Adrenal gland (tissue), 9 donors: ENCODE measurements at regions not wholly inside any gene's neighbourhood (a gene's known extent, or its start where the extent isn't known, plus 50 kb on each side); places are given as distances from the start of the nearest gene placed in this dataset.

Experiments
- DNase-seq, 7 donors: peaks; one replicate each; pipeline ENCODE4 v3.0.0-alpha.2; 2019 to 2020
- H3K27ac ChIP-seq, 5 donors: fragments of 200-600 bp; sonication (generic) in 4 of 5; 1 replicate in 3 of 5; 2 replicates in 2 of 5; pipeline versions ENCODE4 v1.5.1 to v1.8.0; 2016 to 2020; ENCODE audit warnings: mild to moderate bottlenecking in 1 of 5
- H3K27me3 ChIP-seq: fragments of 200-600 bp; 2 replicates; pipeline ENCODE4 v1.8.0; 2021
- H3K36me3 ChIP-seq, 2 donors: fragments of 200-600 bp; replicated peaks in 1 of 2; 1 replicate in 1 of 2; 2 replicates in 1 of 2; pipeline versions ENCODE4 v1.5.1 to v1.8.0; 2018 to 2022
- H3K4me1 ChIP-seq, 2 donors: fragments of 200-600 bp; replicated peaks in 1 of 2; 1 replicate in 1 of 2; 2 replicates in 1 of 2; pipeline versions ENCODE4 v1.5.1 to v1.8.0; 2018 to 2021
- H3K4me3 ChIP-seq, 4 donors: fragments of 200-600 bp; sonication (generic) in 3 of 4; one replicate each; pipeline ENCODE4 v1.5.1; 2016 to 2018
- H3K9me3 ChIP-seq, 3 donors: fragments of 200-600 bp; sonication (generic) in 1 of 3; replicated peaks in 1 of 3; 1 replicate in 2 of 3; 2 replicates in 1 of 3; pipeline versions ENCODE4 v1.5.1 to v1.8.0; 2016 to 2021
- CTCF ChIP-seq, 6 experiments: fragments of 450-650 bp in 4 of 6; fragments of 200-600 bp in 2 of 6; sonication (generic) in 1 of 6; IDR thresholded peaks; 1 replicate in 5 of 6; 2 replicates in 1 of 6; pipeline versions ENCODE4 v1.5.1 to v1.8.0; 2016 to 2021; ENCODE audit warnings: antibody characterized with exemption in 6 of 6, mild to moderate bottlenecking in 2 of 6, moderate library complexity in 1 of 6
- POLR2A ChIP-seq, 2 donors: fragments of 450-650 bp; IDR thresholded peaks; one replicate each; pipeline ENCODE4 v1.6.1; 2017; ENCODE audit warnings: antibody characterized with exemption in 2 of 2, mild to moderate bottlenecking in 2 of 2, moderate library complexity in 1 of 2
- WGBS, 4 donors: extraction: QIAGEN DNeasy Blood & Tissue Kit in 2 of 4; methylation state at CpG; one replicate each; pipeline versions ENCODE4 v1.1.5 to v1.1.7; 2013 to 2017; 5-methylcytosine and 5-hydroxymethylcytosine counted together
- intact Hi-C, 2 donors: fragments of 100-400 bp; cut with DNase I; formaldehyde crosslinking; loops; one replicate each; pipeline versions ENCODE4 v1.14.1 to v1.15.0; 2022 to 2023
- donor health status: healthy with polysubstance abuse.
- donor health status: Bipolar disorder and iron deficiency.
- donor health status: DM: yes; HTN: yes; CAD: no.
- donor health status: DM: no; HTN: no; CAD: no.
- donor health status: DM: no; HTN: no; CAD: no.

GRCh38 chr2:128385365-128385764, 66.7 kb upstream of the HS6ST1 start:
- Histone ChIP-seq H3K9me3 (no peaks in the 10 kb centered on the region), H3K4me1 (no peaks in the 10 kb centered on the region), H3K27ac (no peak overlapping the region), H3K4me3 (no peak overlapping the region), H3K36me3 (no peaks in the 10 kb centered on the region), H3K27me3 (no peaks in the 10 kb centered on the region)
- TF ChIP-seq POLR2A (IDR thresholded peaks at IDR 0.05) (no peak), CTCF (IDR thresholded peaks at IDR 0.05) (no peak)
- intact Hi-C loops, result no loop called here
- no peak for DNase-seq
- 73 to 92% (median 89%) methylated on average over 3 to 7 of the region's 7 CpGs for WGBS, 4 donors

- intact Hi-C loops, result no loop called here
- no peak for DNase-seq
- 92 to 97% (median 96%) methylated on average over 14 of the region's 14 CpGs for WGBS, 4 donors
- Histone ChIP-seq H3K4me3 (no peak overlapping the region), H3K27me3 (no peaks in the 10 kb centered on the region), H3K27ac (no peak overlapping the region), H3K9me3 (no peaks in the 10 kb centered on the region), H3K4me1 (no peaks in the 10 kb centered on the region), H3K36me3 (no peaks in the 10 kb centered on the region)
- TF ChIP-seq CTCF (IDR thresholded peaks at IDR 0.05), result no peak
- TF ChIP-seq POLR2A (IDR thresholded peaks at IDR 0.05), result no peak
Observed at GRCh38 chr2:128386066-128386465, 67.4 kb upstream of the HS6ST1 start.

- Histone ChIP-seq H3K27ac (no peak overlapping the region), H3K27me3 (no peaks in the 10 kb centered on the region), H3K36me3 (no peaks in the 10 kb centered on the region), H3K9me3 (no peaks in the 10 kb centered on the region), H3K4me1 (no peaks in the 10 kb centered on the region), H3K4me3 (no peak overlapping the region)
- TF ChIP-seq POLR2A (IDR thresholded peaks at IDR 0.05) (no peak), CTCF (IDR thresholded peaks at IDR 0.05) (no peak)
- WGBS, 4 donors, result 90 to 93% (median 91%) methylated on average over 8 of the region's 8 CpGs
- intact Hi-C loops, result no loop called here
- no peak for DNase-seq
Observed at GRCh38 chr2:128388499-128388941, 69.9 kb upstream of the HS6ST1 start.

GRCh38 chr2:128389388-128390086, 70.9 kb upstream of the HS6ST1 start:
- DNase-seq, result no peak
- H3K4me1 ChIP-seq, result no peaks in the 10 kb centered on the region
- H3K36me3 ChIP-seq, result no peaks in the 10 kb centered on the region
- no peaks in the 10 kb centered on the region for H3K27me3 ChIP-seq
- H3K27ac ChIP-seq, result no peak overlapping the region
- no peaks in the 10 kb centered on the region for H3K9me3 ChIP-seq
- 82 to 93% (median 87%) methylated on average over 13 to 16 of the region's 16 CpGs for WGBS, 4 donors
- intact Hi-C loops, result no loop called here
- no peak overlapping the region for H3K4me3 ChIP-seq
- no peak for TF ChIP-seq POLR2A (IDR thresholded peaks at IDR 0.05)
- no peak for TF ChIP-seq CTCF (IDR thresholded peaks at IDR 0.05)
